ENCODE measurements at regions not wholly inside any gene's neighbourhood (a gene's known extent, or its start where the extent isn't known, plus 50 kb on each side); places are given as distances from the start of the nearest gene placed in this dataset.

DNA sequence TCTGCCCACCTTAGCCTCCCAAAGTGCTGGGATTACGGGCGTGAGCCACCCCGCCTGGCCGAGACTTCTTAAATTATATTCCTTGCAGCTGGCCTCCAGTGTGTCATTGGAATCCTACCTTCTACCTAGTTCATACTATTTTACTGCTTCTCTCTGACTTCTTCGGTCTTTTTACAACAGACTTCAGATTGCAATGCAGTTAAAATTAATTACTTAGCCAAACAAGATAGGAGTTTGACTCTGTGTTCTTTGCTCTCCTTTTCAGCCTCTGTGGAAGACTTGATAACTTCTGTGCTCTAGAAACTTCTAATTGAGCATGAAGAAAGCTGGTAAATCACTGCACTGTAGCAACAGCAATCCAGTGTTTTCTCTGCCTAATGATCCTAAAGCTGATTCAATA, 199.5 kb downstream of the GASK1B start (continued):
- no peak for TF ChIP-seq ZNF462 (CRISPR knock-in tag; IDR thresholded peaks at IDR 0.05)

GRCh38 chr4:157964463-157964862, 208.4 kb downstream of the GASK1B start:
- no peak overlapping the region for H3K4me2 ChIP-seq
- Mint-ChIP-seq H3K4me1 (no peaks in the 10 kb centered on the region), H3K36me3 (ENCODE audit: low read depth) (no peaks in the 10 kb centered on the region), H3K27me3 (ENCODE audit: insufficient read depth, low read depth, poor library complexity) (no peaks in the 10 kb centered on the region), H3K27ac (no peak overlapping the region), H3K9me3 (no peaks in the 10 kb centered on the region), H3K4me3 (no peak overlapping the region)
- H3K9me2 ChIP-seq (ENCODE audit: insufficient read depth): no peaks in the 10 kb centered on the region
- H2AFZ ChIP-seq: no peak overlapping the region
- no peaks in the 10 kb centered on the region for H3K27me3 ChIP-seq (ENCODE audit: insufficient read depth)
- no peak overlapping the region for H3K27ac ChIP-seq (ENCODE audit: low read depth)
- no peaks in the 10 kb centered on the region for H3F3A ChIP-seq (replicated peaks; ENCODE audit: low read depth)
- ATAC-seq (no peak), DNase-seq (ENCODE audit: low spot score) (no peak)
- no peaks in the 10 kb centered on the region for H3K79me2 ChIP-seq (replicated peaks; ENCODE audit: insufficient read depth)
- H3K4me3 ChIP-seq: no peak overlapping the region
- no peaks in the 10 kb centered on the region for H4K20me1 ChIP-seq (replicated peaks; ENCODE audit: insufficient read depth)
- H3K36me3 ChIP-seq (ENCODE audit: insufficient read depth): no peaks in the 10 kb centered on the region
- H3K4me1 ChIP-seq (ENCODE audit: insufficient read depth): no peaks in the 10 kb centered on the region
- TF ChIP-seq REST (IDR thresholded peaks at IDR 0.05; ENCODE audit: unreplicated experiment) (no peak), ZNF114 (CRISPR knock-in tag; IDR thresholded peaks at IDR 0.05) (no peak), STAT1 (IDR thresholded peaks at IDR 0.05; ENCODE audit: unreplicated experiment) (no peak), ZNF331 (CRISPR knock-in tag; IDR thresholded peaks at IDR 0.05; ENCODE audit: low read depth) (no peak), JUNB (IDR thresholded peaks at IDR 0.05; ENCODE audit: unreplicated experiment) (no peak), CREB1 (CRISPR knock-in tag; IDR thresholded peaks at IDR 0.05; ENCODE audit: low read depth) (no peak), POLR2AphosphoS5 (IDR thresholded peaks at IDR 0.05; ENCODE audit: low read depth) (no peak)
- TF ChIP-seq, protein P1, sequence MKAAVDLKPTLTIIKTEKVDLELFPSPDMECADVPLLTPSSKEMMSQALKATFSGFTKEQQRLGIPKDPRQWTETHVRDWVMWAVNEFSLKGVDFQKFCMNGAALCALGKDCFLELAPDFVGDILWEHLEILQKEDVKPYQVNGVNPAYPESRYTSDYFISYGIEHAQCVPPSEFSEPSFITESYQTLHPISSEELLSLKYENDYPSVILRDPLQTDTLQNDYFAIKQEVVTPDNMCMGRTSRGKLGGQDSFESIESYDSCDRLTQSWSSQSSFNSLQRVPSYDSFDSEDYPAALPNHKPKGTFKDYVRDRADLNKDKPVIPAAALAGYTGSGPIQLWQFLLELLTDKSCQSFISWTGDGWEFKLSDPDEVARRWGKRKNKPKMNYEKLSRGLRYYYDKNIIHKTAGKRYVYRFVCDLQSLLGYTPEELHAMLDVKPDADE (IDR thresholded peaks at IDR 0.05): no peak
